Right lobe of liver (tissue), 4 donors: ENCODE measurements at regions not wholly inside any gene's neighbourhood (a gene's known extent, or its start where the extent isn't known, plus 50 kb on each side); places are given as distances from the start of the nearest gene placed in this dataset.
"Not testable (repeated sequence)": the region's sequence is repeated elsewhere in the genome, so short reads cannot be mapped to it uniquely, and the experiment has no call there.

Experiments
- CTCF ChIP-seq, 4 donors: fragments of 200-600 bp in 3 of 4; fragments of 450-650 bp in 1 of 4; IDR thresholded peaks; one replicate each; pipeline versions ENCODE4 v1.5.1 to v1.8.0; 2016 to 2022; ENCODE audit warnings: antibody characterized with exemption in 4 of 4, mild to moderate bottlenecking in 2 of 4
- POLR2A ChIP-seq: fragments of 450-650 bp; IDR thresholded peaks from one replicate; pipeline ENCODE4 v1.6.1; 2017; ENCODE audit warnings: antibody characterized with exemption, mild to moderate bottlenecking
- donor health status: DM: no; HTN: no; CAD: no.
- donor health status: DM: no; HTN: no; CAD: no.
- donor health status: DM: no; HTN: yes; CAD: no.

DNA sequence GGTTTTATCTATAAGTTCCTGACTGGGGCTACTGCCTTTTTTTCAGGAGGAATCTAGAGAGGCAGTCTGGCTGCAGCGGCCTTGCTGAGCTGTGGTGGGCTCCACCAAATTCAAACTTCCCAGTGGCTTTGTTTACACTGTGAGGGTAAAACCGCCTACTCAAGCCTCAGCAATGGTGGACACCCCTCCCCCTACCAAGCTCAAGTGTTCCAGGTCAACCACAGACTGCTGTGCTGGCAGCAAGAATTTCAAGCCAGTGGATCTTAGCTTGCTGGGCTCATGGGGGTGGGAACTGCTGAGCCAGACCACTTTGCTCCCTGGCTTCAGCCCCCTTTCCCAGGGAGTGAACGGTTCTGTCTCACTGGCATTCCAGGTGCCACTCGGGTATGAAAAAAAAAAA lies 83.9 kb upstream of the WDR75 start:
- not testable (repeated sequence) for TF ChIP-seq CTCF (IDR thresholded peaks at IDR 0.05); POLR2A
